ENCODE measurements at regions not wholly inside any gene's neighbourhood (a gene's known extent, or its start where the extent isn't known, plus 50 kb on each side); places are given as distances from the start of the nearest gene placed in this dataset.

GRCh38 chr7:3233301-3233700, 67.8 kb upstream of the SDK1 start:
- H3K27ac ChIP-seq, result no peak overlapping the region
- TF ChIP-seq CTCF (IDR thresholded peaks at IDR 0.05), result no peak
- TF ChIP-seq POLR2A (IDR thresholded peaks at IDR 0.05), result no peak
- H3K27me3 ChIP-seq, result no peaks in the 10 kb centered on the region
- no peaks in the 10 kb centered on the region for H3K9me3 ChIP-seq
- DNase-seq, result no peak
- no peaks in the 10 kb centered on the region for H3K4me1 ChIP-seq
- no peak overlapping the region for H3K4me3 ChIP-seq
- H3K36me3 ChIP-seq, result no peaks in the 10 kb centered on the region

- Histone ChIP-seq H3K36me3 (no peaks in the 10 kb centered on the region), H3K4me3 (no peak overlapping the region), H3K27me3 (no peaks in the 10 kb centered on the region), H3K9me3 (no peaks in the 10 kb centered on the region), H3K4me1 (no peaks in the 10 kb centered on the region), H3K27ac (no peak overlapping the region)
- TF ChIP-seq POLR2A (IDR thresholded peaks at IDR 0.05), result no peak
- no peak for TF ChIP-seq CTCF (IDR thresholded peaks at IDR 0.05)
- DNase-seq, result no peak
Measured at GRCh38 chr7:3234051-3234450, 67.0 kb upstream of the SDK1 start.

- DNase-seq, result no peak
Measured at GRCh38 chr7:3234851-3235250, 66.2 kb upstream of the SDK1 start.

GRCh38 chr7:3235322-3235721, 65.7 kb upstream of the SDK1 start:
- Histone ChIP-seq H3K27ac (no peak overlapping the region), H3K9me3 (no peaks in the 10 kb centered on the region), H3K36me3 (no peaks in the 10 kb centered on the region), H3K4me1 (no peaks in the 10 kb centered on the region), H3K27me3 (no peaks in the 10 kb centered on the region), H3K4me3 (no peak overlapping the region)
- DNase-seq, result no peak
- TF ChIP-seq CTCF (IDR thresholded peaks at IDR 0.05) (no peak), POLR2A (IDR thresholded peaks at IDR 0.05) (no peak)

More at GRCh38 chr7:3234851-3235250, 66.2 kb upstream of the SDK1 start:
- no peaks in the 10 kb centered on the region for H3K9me3 ChIP-seq
- H3K27me3 ChIP-seq, result no peaks in the 10 kb centered on the region
- H3K4me1 ChIP-seq, result no peaks in the 10 kb centered on the region
- TF ChIP-seq POLR2A (IDR thresholded peaks at IDR 0.05) (no peak), CTCF (IDR thresholded peaks at IDR 0.05) (no peak)
- H3K4me3 ChIP-seq, result no peak overlapping the region
- no peak overlapping the region for H3K27ac ChIP-seq
- no peaks in the 10 kb centered on the region for H3K36me3 ChIP-seq

GRCh38 chr7:3236268-3236667, 64.8 kb upstream of the SDK1 start:
- no peak overlapping the region for H3K4me3 ChIP-seq
- H3K4me1 ChIP-seq, result no peaks in the 10 kb centered on the region
- no peaks in the 10 kb centered on the region for H3K27me3 ChIP-seq
- no peaks in the 10 kb centered on the region for H3K9me3 ChIP-seq
- TF ChIP-seq CTCF (IDR thresholded peaks at IDR 0.05) (no peak), POLR2A (IDR thresholded peaks at IDR 0.05) (no peak)
- H3K36me3 ChIP-seq, result no peaks in the 10 kb centered on the region
- H3K27ac ChIP-seq, result no peak overlapping the region
- no peak for DNase-seq

- Histone ChIP-seq H3K4me3 (no peak overlapping the region), H3K27me3 (no peaks in the 10 kb centered on the region), H3K36me3 (no peaks in the 10 kb centered on the region), H3K4me1 (no peaks in the 10 kb centered on the region), H3K9me3 (no peaks in the 10 kb centered on the region), H3K27ac (no peak overlapping the region)
- TF ChIP-seq POLR2A (IDR thresholded peaks at IDR 0.05), result no peak
- DNase-seq, result no peak
Measured at GRCh38 chr7:3238525-3239210, 62.4 kb upstream of the SDK1 start.
